Vagina (tissue), 2 donors: ENCODE measurements at regions not wholly inside any gene's neighbourhood (a gene's known extent, or its start where the extent isn't known, plus 50 kb on each side); places are given as distances from the start of the nearest gene placed in this dataset.
"Not testable (repeated sequence)": the region's sequence is repeated elsewhere in the genome, so short reads cannot be mapped to it uniquely, and the experiment has no call there.

Experiments
- DNase-seq, 2 donors: peaks; one replicate each; pipeline ENCODE4 v3.0.0-alpha.2; 2017; ENCODE audit errors: extremely low spot score in 2 of 2
- H3K27ac ChIP-seq: fragments of 200-600 bp; sonication (generic); one replicate; pipeline ENCODE4 v1.5.1; 2019
- H3K27me3 ChIP-seq: fragments of 200-600 bp; sonication (generic); one replicate; pipeline ENCODE4 v1.5.1; 2019
- H3K36me3 ChIP-seq, 2 donors: fragments of 200-600 bp; sonication (generic); one replicate each; pipeline ENCODE4 v1.5.1; 2017 to 2019
- H3K4me1 ChIP-seq: fragments of 200-600 bp; sonication (generic); one replicate; pipeline ENCODE4 v1.5.1; 2019
- H3K4me3 ChIP-seq, 2 donors: fragments of 200-600 bp; sonication (generic); 1 replicate in 1 of 2; 2 replicates in 1 of 2; pipeline ENCODE4 v1.5.1; 2016 to 2019
- H3K9me3 ChIP-seq: fragments of 200-600 bp; sonication (generic); one replicate; pipeline ENCODE4 v1.5.1; 2019
- POLR2A ChIP-seq, 2 donors: fragments of 450-650 bp; IDR thresholded peaks; one replicate each; pipeline ENCODE4 v1.6.1; 2017; ENCODE audit warnings: antibody characterized with exemption in 2 of 2, mild to moderate bottlenecking in 2 of 2, moderate library complexity in 2 of 2
- POLR2AphosphoS5 ChIP-seq, 2 donors: sonication (generic); formaldehyde crosslinking; IDR thresholded peaks; one replicate each; pipeline ENCODE4 v1.9.0; 2017; ENCODE audit warnings: antibody characterized with exemption in 2 of 2, mild to moderate bottlenecking in 2 of 2, low read depth in 1 of 2; ENCODE audit not compliant: insufficient read depth in 1 of 2
- intact Hi-C: fragments of 100-400 bp; cut with DNase I; formaldehyde crosslinking; loops from one replicate; pipeline ENCODE4 v1.15.1; 2023
- TF ChIP-seq, protein P1 (sequence below), 3 experiments: fragments of 450-650 bp in 2 of 3; fragments of 200-600 bp in 1 of 3; sonication (generic) in 1 of 3; IDR thresholded peaks; one replicate each; pipeline ENCODE4 v1.5.1; 2017 to 2019; ENCODE audit warnings: antibody characterized with exemption in 3 of 3, mild to moderate bottlenecking in 2 of 3, moderate library complexity in 2 of 3

DNA sequence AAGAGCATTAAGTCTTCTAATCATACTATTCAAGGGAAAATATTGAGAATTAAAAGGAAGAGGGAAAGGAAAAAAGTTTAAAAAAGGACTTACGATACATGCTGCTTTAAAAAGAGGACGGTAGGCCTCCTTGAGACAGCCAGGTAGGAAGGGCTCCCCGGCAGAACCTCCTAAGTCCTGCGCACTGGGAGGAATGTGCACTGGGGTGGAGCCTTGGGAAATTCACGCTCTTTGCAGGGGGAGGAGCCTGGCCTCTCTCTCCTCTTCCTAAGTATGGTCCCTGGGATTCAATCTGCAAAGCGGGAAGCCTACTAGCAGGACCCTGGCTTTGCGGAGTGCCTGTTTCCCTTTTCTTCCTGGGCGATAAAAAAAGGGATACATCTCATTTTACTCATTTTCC, 553.0 kb downstream of the RPS29 start:
- Histone ChIP-seq H3K4me1 (no peaks in the 10 kb centered on the region), H3K9me3 (no peaks in the 10 kb centered on the region), H3K36me3 (no peaks in the 10 kb centered on the region), H3K27ac (no peak overlapping the region), H3K4me3 (no peak overlapping the region), H3K27me3 (no peaks in the 10 kb centered on the region)
- TF ChIP-seq POLR2A (IDR thresholded peaks at IDR 0.05) (no peak), POLR2AphosphoS5 (IDR thresholded peaks at IDR 0.05; ENCODE audit: insufficient read depth in 1 of 2, low read depth in 1 of 2) (no peak)
- TF ChIP-seq, protein P1, sequence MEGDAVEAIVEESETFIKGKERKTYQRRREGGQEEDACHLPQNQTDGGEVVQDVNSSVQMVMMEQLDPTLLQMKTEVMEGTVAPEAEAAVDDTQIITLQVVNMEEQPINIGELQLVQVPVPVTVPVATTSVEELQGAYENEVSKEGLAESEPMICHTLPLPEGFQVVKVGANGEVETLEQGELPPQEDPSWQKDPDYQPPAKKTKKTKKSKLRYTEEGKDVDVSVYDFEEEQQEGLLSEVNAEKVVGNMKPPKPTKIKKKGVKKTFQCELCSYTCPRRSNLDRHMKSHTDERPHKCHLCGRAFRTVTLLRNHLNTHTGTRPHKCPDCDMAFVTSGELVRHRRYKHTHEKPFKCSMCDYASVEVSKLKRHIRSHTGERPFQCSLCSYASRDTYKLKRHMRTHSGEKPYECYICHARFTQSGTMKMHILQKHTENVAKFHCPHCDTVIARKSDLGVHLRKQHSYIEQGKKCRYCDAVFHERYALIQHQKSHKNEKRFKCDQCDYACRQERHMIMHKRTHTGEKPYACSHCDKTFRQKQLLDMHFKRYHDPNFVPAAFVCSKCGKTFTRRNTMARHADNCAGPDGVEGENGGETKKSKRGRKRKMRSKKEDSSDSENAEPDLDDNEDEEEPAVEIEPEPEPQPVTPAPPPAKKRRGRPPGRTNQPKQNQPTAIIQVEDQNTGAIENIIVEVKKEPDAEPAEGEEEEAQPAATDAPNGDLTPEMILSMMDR (IDR thresholded peaks at IDR 0.05): no peak
- DNase-seq: no peak
- intact Hi-C loops: no loop called here

DNA sequence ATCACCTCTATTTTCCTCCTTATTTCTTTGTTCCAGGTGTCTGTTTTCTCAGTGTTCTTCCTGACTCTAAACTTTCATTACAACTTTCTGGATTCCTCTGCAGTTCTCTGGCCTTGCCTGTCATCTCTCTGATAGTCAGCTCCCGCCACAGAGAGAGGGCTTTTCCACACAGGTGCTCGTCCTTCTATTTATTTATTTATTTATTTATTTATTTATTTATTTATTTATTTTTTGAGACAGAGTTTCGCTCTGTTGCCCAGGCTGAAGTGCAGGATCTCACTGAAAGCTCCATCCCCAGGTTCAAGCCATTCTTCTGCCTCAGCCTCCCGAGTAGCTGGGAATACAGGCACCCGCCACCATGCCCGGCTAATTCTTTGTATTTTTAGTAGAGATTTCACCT, 554.5 kb downstream of the RPS29 start:
- DNase-seq, H3K27me3 ChIP-seq, H3K9me3 ChIP-seq, H3K36me3 ChIP-seq, H3K4me1 ChIP-seq, H3K27ac ChIP-seq, H3K4me3 ChIP-seq, intact Hi-C loops: not testable (repeated sequence)

DNA sequence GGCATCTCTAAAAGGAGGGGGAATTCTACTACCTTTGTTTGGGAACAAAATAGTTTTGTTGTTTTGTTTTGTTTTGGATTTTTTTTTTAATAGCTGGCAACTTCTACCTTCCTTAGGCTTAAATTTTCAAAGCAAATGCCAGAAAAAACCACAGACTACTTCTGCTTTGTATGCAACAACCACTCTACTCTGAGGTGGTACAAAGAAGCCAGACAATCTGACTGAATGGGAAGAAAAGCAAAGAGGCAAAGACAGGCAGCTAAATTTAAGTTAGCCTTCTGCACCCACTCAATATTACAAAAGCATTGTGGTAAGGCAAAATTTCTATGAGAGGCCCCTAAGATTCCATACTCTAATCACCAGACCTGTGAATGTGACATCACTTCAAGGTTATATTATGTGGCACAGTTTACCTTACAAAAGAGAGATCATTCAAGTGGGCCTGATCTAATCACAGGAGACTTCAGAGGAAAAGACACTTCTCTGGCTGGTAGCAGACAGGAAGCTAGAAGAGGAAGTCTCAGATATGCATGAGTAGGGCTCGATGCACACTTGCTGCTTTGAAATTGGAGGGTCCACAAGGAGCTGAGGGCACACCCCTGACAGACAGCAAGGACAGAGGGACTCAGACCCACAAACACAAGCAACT, 566.6 kb downstream of the RPS29 start:
- no peaks in the 10 kb centered on the region for H3K4me1 ChIP-seq
- DNase-seq: no peak

DNA sequence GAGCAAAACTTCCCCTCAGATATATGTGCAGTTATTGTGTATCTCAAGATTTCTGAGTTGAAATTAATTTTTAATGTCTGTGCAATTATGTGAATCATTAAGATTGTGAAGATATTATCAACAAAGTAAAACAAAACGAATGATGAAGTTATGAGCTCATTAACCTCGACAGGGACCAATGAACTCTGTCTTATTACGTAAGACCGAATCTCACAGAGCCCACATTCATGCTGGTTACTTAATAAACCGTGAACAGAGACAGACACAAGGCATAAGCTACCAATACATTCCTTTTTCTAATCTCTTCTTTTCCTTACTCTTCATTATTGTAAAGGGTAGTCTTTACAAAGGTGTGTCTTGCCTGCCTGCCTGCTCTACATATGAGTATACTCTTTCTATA, 568.7 kb downstream of the RPS29 start:
- no peaks in the 10 kb centered on the region for H3K27me3 ChIP-seq
- H3K4me3 ChIP-seq: no peak overlapping the region
- no peaks in the 10 kb centered on the region for H3K4me1 ChIP-seq
- H3K27ac ChIP-seq: no peak overlapping the region
- TF ChIP-seq POLR2A (IDR thresholded peaks at IDR 0.05): no peak
- TF ChIP-seq, protein P1 (IDR thresholded peaks at IDR 0.05): no peak
- no peak for TF ChIP-seq POLR2AphosphoS5 (IDR thresholded peaks at IDR 0.05; ENCODE audit: insufficient read depth in 1 of 2, low read depth in 1 of 2)
- no peaks in the 10 kb centered on the region for H3K36me3 ChIP-seq
- H3K9me3 ChIP-seq: no peaks in the 10 kb centered on the region
- intact Hi-C loops: no loop called here
- no peak for DNase-seq

More for the DNA sequence above, 566.6 kb downstream of the RPS29 start:
- intact Hi-C loops: no loop called here
- Histone ChIP-seq H3K27me3 (no peaks in the 10 kb centered on the region), H3K36me3 (no peaks in the 10 kb centered on the region), H3K4me3 (no peak overlapping the region), H3K9me3 (no peaks in the 10 kb centered on the region), H3K27ac (no peak overlapping the region)
- no peak for TF ChIP-seq POLR2A (IDR thresholded peaks at IDR 0.05)
- TF ChIP-seq, protein P1 (IDR thresholded peaks at IDR 0.05): no peak
- no peak for TF ChIP-seq POLR2AphosphoS5 (IDR thresholded peaks at IDR 0.05; ENCODE audit: insufficient read depth in 1 of 2, low read depth in 1 of 2)

DNA sequence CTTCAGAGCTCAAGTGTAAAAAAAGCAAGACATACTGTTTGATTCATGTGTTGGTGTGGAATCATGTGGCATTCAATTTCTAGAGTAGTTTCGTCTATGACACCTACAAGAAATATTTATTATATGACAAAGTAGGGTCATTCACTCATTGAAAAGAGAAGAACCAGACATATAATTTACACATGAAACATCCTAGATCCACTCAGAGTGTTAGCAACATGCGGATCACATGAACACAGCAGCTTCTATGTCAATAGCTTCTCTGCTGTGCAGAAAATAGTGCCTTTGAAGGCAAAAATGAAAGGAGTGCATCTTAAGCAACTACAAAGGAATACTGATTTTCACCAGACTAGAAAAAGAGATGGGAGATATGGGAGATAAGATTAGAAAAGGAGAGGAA, 569.8 kb downstream of the RPS29 start:
- no peak for DNase-seq
- no peaks in the 10 kb centered on the region for H3K4me1 ChIP-seq
- TF ChIP-seq POLR2A (IDR thresholded peaks at IDR 0.05) (no peak), POLR2AphosphoS5 (IDR thresholded peaks at IDR 0.05; ENCODE audit: insufficient read depth in 1 of 2, low read depth in 1 of 2) (no peak)
- no peak overlapping the region for H3K27ac ChIP-seq
- no peak overlapping the region for H3K4me3 ChIP-seq
- H3K27me3 ChIP-seq: no peaks in the 10 kb centered on the region
- no peaks in the 10 kb centered on the region for H3K36me3 ChIP-seq
- H3K9me3 ChIP-seq: no peaks in the 10 kb centered on the region
- intact Hi-C loops: no loop called here

DNA sequence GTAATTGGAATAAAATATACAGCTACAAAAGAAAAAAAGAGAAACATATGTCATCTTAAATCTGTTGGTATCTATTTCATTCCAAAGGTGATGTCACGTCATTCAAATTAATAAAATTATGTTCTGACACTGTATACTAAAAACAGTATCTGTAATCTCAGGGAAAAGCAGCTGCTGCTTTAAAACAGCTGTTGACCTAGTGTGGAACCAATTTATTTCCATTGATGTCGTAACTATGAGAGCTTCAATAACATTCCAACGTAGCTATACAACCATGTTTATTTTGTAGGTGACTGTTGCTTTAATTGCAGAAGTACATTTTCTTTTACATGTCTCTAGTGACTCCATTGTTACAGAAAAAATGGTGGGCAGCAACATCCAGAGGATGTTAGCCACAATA, 571.7 kb downstream of the RPS29 start:
- no peaks in the 10 kb centered on the region for H3K36me3 ChIP-seq
- DNase-seq: no peak
- no peaks in the 10 kb centered on the region for H3K4me1 ChIP-seq
- TF ChIP-seq POLR2A (IDR thresholded peaks at IDR 0.05) (no peak), POLR2AphosphoS5 (IDR thresholded peaks at IDR 0.05; ENCODE audit: insufficient read depth in 1 of 2, low read depth in 1 of 2) (no peak)
- TF ChIP-seq, protein P1 (IDR thresholded peaks at IDR 0.05): no peak
- H3K27ac ChIP-seq: no peak overlapping the region
- H3K27me3 ChIP-seq: no peaks in the 10 kb centered on the region
- H3K9me3 ChIP-seq: no peaks in the 10 kb centered on the region
- intact Hi-C loops: no loop called here
- no peak overlapping the region for H3K4me3 ChIP-seq
